K562 (cell line): ENCODE measurements at regions not wholly inside any gene's neighbourhood (a gene's known extent, or its start where the extent isn't known, plus 50 kb on each side); places are given as distances from the start of the nearest gene placed in this dataset.

Experiments
- ATAC-seq: fragments of 200-7000 bp; cut with Tn5 transposase; 3 replicates; pipeline ENCODE4 v1.9.1; 2020; ENCODE audit warnings: moderate library complexity
- BruUV-seq: library from RNA; stranded (reverse); fragments of 400-500 nt; replicated peaks from 2 replicates; lab custom pipeline; 2021; lab: Mats Ljungman, UMichigan
- CTCF ChIA-PET: fragments of 300-600 bp; formaldehyde crosslinking; extraction: SDS; loops from one replicate; lab custom pipeline; 2021; ENCODE audit warnings: low intra/inter-chr PET ratio; lab: Yijun Ruan, JAX
- POLR2A ChIA-PET: fragments of 300-600, 350-650 bp; sonication (Branson Sonifier 250); formaldehyde crosslinking; extraction: SDS; loops from one replicate; lab custom pipeline; 2021; ENCODE audit warnings: antibody characterized with exemption, inconsistent platforms; lab: Yijun Ruan, JAX
- DNase-seq, 4 experiments: peaks; one replicate each; pipeline versions ENCODE4 v3.0.0 to v3.0.0-alpha.2; 2011 to 2018; ENCODE audit warnings: low spot score in 3 of 4, mixed read lengths in 3 of 4; ENCODE audit errors: extremely low read depth in 1 of 4
- FAIRE-seq: peaks from 2 replicates; lab custom pipeline; 2011; peaks lifted over from hg19 to GRCh38; lab: Jason Lieb, UNC
- H2AFZ ChIP-seq: 2 replicates; pipeline ENCODE4 v1.6.0; 2011; ENCODE audit warnings: low read depth, low read length, control low read depth, inconsistent platforms
- H3K27ac ChIP-seq: fragments of 200-600 bp; 3 replicates; pipeline ENCODE4 v1.8.0; 2011; ENCODE audit warnings: low read depth, mild to moderate bottlenecking, control low read depth, inconsistent platforms, low read length, moderate library complexity, mixed read lengths; ENCODE audit errors: extremely low read depth
- H3K27me3 ChIP-seq, 2 experiments: fragments of 300-600 bp in 1 of 2; 2 replicates in 1 of 2; 3 replicates in 1 of 2; pipeline versions ENCODE4 v1.6.0 to v1.8.0; 2011; ENCODE audit warnings: inconsistent platforms in 2 of 2, low read length in 2 of 2, mild to moderate bottlenecking in 1 of 2, mixed read lengths in 1 of 2, moderate library complexity in 1 of 2; ENCODE audit not compliant: control insufficient read depth in 2 of 2, insufficient read depth in 2 of 2
- H3K36me3 ChIP-seq: fragments of 300-600 bp; 3 replicates; pipeline ENCODE4 v1.8.0; 2011; ENCODE audit warnings: mild to moderate bottlenecking, low read length, inconsistent platforms; ENCODE audit not compliant: control insufficient read depth, insufficient read depth
- H3K4me1 ChIP-seq, 2 experiments: fragments of 200-600 bp in 1 of 2; replicated peaks in 1 of 2; 2 replicates in 1 of 2; 3 replicates in 1 of 2; pipeline versions ENCODE4 v1.5.1 to v1.8.0; 2011; ENCODE audit warnings: inconsistent platforms in 2 of 2, low read length in 2 of 2, mild to moderate bottlenecking in 1 of 2, mixed read lengths in 1 of 2, moderate library complexity in 1 of 2; ENCODE audit not compliant: control insufficient read depth in 2 of 2, insufficient read depth in 2 of 2
- H3K4me2 ChIP-seq: 2 replicates; pipeline ENCODE4 v1.6.1; 2011; ENCODE audit warnings: low read length, control low read depth, inconsistent platforms, mixed read lengths; ENCODE audit not compliant: insufficient read depth
- H3K4me3 ChIP-seq: fragments of 200-600 bp; sonication (generic), shearing (Covaris generic); 2 replicates; pipeline ENCODE4 v1.5.1; 2016; ENCODE audit warnings: control low read depth, inconsistent platforms
- H3K79me2 ChIP-seq: fragments of 200-600 bp; 3 replicates; pipeline ENCODE4 v1.8.0; 2011; ENCODE audit warnings: low read length, inconsistent platforms; ENCODE audit not compliant: control insufficient read depth, insufficient read depth
- H3K9ac ChIP-seq, 2 experiments: 2 replicates each; pipeline versions ENCODE4 v1.6.0 to v1.6.1; 2011; ENCODE audit warnings: low read depth in 2 of 2, low read length in 2 of 2, control low read depth in 1 of 2, inconsistent platforms in 1 of 2, mild to moderate bottlenecking in 1 of 2, mixed read lengths in 1 of 2; ENCODE audit not compliant: insufficient read depth in 1 of 2
- H3K9me1 ChIP-seq: one replicate; pipeline ENCODE4 v1.6.0; 2011; ENCODE audit warnings: inconsistent platforms, mild to moderate bottlenecking, low read length, moderate library complexity; ENCODE audit not compliant: control insufficient read depth, insufficient read depth
- H3K9me3 ChIP-seq: replicated peaks from 2 replicates; pipeline ENCODE4 v1.5.1; 2011; ENCODE audit warnings: low read depth, low read length, inconsistent platforms; ENCODE audit not compliant: control insufficient read depth, insufficient read depth
- H4K20me1 ChIP-seq: replicated peaks from 2 replicates; pipeline ENCODE4 v1.6.1; 2011; ENCODE audit warnings: low read length, inconsistent platforms, mixed read lengths; ENCODE audit not compliant: control insufficient read depth, insufficient read depth
- BRD4 ChIP-seq: fragments of 200-600 bp; sonication (generic); IDR thresholded peaks from 2 replicates; pipeline ENCODE4 v1.6.1; 2017; ENCODE audit warnings: inconsistent platforms
- CBFA2T2 ChIP-seq: fragments of 450-650 bp; conservative IDR thresholded peaks from 2 replicates; pipeline ENCODE4 v1.6.1; 2017; ENCODE audit warnings: mild to moderate bottlenecking
- ELF1 ChIP-seq: fragments of 200-800 bp; sonication (Bioruptor generic); IDR thresholded peaks from 2 replicates; pipeline ENCODE4 v1.6.1; 2016; ENCODE audit warnings: missing genetic modification characterization, missing compliant biosample characterization
- GTF2F1 ChIP-seq: IDR thresholded peaks from 2 replicates; pipeline ENCODE4 v1.6.1; 2011; ENCODE audit warnings: low read depth, low read length, improper control_type of control experiment
- MECOM ChIP-seq: fragments of 250-450 bp; sonication (Bioruptor Pico); IDR thresholded peaks from 2 replicates; pipeline ENCODE4 v1.8.0; 2022; ENCODE audit warnings: inconsistent platforms
- RNF219 ChIP-seq: fragments of 250-450 bp; sonication (Bioruptor Pico); IDR thresholded peaks from 2 replicates; pipeline ENCODE4 v1.5.0; 2022; ENCODE audit warnings: mild to moderate bottlenecking
- SMARCB1 ChIP-seq: IDR thresholded peaks from 2 replicates; pipeline ENCODE4 v1.6.1; 2011; ENCODE audit warnings: improper control_type of control experiment, low read depth; ENCODE audit not compliant: insufficient read length
- STAT6 ChIP-seq: sonication (generic); formaldehyde crosslinking; IDR thresholded peaks from 2 replicates; pipeline ENCODE4 v1.8.1; 2023; ENCODE audit warnings: mild to moderate bottlenecking, missing genetic modification reagents
- USF2 ChIP-seq: sonication (generic); formaldehyde crosslinking; IDR thresholded peaks from 2 replicates; pipeline ENCODE4 v1.5.0; 2020; ENCODE audit warnings: missing genetic modification reagents
- ZBTB2 ChIP-seq: fragments of 450-650 bp; IDR thresholded peaks from 2 replicates; pipeline ENCODE4 v1.6.1; 2016; ENCODE audit warnings: antibody characterized with exemption
- ZNF217 ChIP-seq: sonication (generic); formaldehyde crosslinking; IDR thresholded peaks from 2 replicates; pipeline ENCODE4 v1.8.0; 2022; ENCODE audit warnings: mild to moderate bottlenecking, missing genetic modification reagents
- WGBS: fragments of 100-300 bp; shearing (Covaris generic); methylation state at CpG from one replicate; pipeline ENCODE4 v1.1.6; 2016; ENCODE audit warnings: low coverage, mixed read lengths; ENCODE audit not compliant: insufficient coverage; ENCODE audit errors: missing lambda C conversion rate; 5-methylcytosine and 5-hydroxymethylcytosine counted together
- in situ Hi-C: fragments of 300-500 bp; cut with MboI; formaldehyde crosslinking; loops from 4 replicates; pipeline ENCODE4 v1.15.0; 2018; ENCODE audit warnings: inconsistent platforms, mixed read lengths
- intact Hi-C: fragments of 100-400 bp; cut with micrococcal nuclease; formaldehyde crosslinking; loops from 2 replicates; pipeline ENCODE4 v1.14.2; 2022

DNA sequence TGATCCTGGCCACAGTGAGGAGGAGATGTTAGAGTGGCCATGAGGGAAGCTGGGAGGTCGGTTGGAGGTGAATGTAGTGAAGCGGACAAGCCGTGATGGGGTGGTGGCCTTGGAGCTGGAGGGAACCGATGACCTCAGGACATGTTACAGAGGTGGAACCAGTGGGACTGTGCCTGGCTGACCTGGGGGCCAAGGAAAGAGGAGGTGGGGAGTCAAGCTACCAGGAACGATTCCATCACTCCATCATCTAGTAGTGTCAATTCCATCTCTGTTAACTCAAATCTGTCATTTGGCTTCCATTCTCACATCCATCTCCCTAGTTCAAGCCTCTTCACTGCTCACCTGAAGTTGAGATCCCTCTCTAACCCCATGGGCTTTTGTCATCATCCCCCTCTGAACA lies 102.4 kb upstream of the LYZL2 start:
- no peak overlapping the region for H3K9ac ChIP-seq
- H3K36me3 ChIP-seq = no peaks in the 10 kb centered on the region
- ChIA-PET CTCF (no interaction called here), POLR2A (no interaction called here)
- H3K4me1 ChIP-seq = no peaks in the 10 kb centered on the region
- peaks cover 2 to 29% of the 10 kb centered on the region in 2 experiments; a peak in 3 of 5 replicates for H3K27me3 ChIP-seq
- TF ChIP-seq ELF1 = no peak
- TF ChIP-seq SMARCB1 = no peak
- no peak for TF ChIP-seq MECOM (CRISPR knock-in tag)
- no peak for TF ChIP-seq ZBTB2
- no peak for TF ChIP-seq RNF219
- TF ChIP-seq GTF2F1 = no peak
- no peak for TF ChIP-seq CBFA2T2
- TF ChIP-seq BRD4 = no peak
- TF ChIP-seq USF2 (CRISPR knock-in tag) = no peak
- no peak for TF ChIP-seq STAT6
- no peak for TF ChIP-seq ZNF217
- DNase-seq (no peak), ATAC-seq (no peak), FAIRE-seq (no peak)
- no peak overlapping the region for H3K27ac ChIP-seq
- no peak overlapping the region for H3K4me2 ChIP-seq
- H3K9me3 ChIP-seq = no peaks in the 10 kb centered on the region
- H3K79me2 ChIP-seq = no peaks in the 10 kb centered on the region
- H3K4me3 ChIP-seq = no peak overlapping the region
- BruUV-seq = no TSS peak
- intact Hi-C loops (no loop called here), in situ Hi-C loops (loop anchor here (25.0 kb wide), 1 partner anchor 1055 kb away; no protein-coding TSS in a partner anchor)
- H4K20me1 ChIP-seq = no peaks in the 10 kb centered on the region
- H3K9me1 ChIP-seq = no peaks in the 10 kb centered on the region
- H2AFZ ChIP-seq = no peak overlapping the region
- WGBS = 0% methylated on average over 5 of the region's 5 CpGs
